ENCODE measurements at regions not wholly inside any gene's neighbourhood (a gene's known extent, or its start where the extent isn't known, plus 50 kb on each side); places are given as distances from the start of the nearest gene placed in this dataset.

DNA sequence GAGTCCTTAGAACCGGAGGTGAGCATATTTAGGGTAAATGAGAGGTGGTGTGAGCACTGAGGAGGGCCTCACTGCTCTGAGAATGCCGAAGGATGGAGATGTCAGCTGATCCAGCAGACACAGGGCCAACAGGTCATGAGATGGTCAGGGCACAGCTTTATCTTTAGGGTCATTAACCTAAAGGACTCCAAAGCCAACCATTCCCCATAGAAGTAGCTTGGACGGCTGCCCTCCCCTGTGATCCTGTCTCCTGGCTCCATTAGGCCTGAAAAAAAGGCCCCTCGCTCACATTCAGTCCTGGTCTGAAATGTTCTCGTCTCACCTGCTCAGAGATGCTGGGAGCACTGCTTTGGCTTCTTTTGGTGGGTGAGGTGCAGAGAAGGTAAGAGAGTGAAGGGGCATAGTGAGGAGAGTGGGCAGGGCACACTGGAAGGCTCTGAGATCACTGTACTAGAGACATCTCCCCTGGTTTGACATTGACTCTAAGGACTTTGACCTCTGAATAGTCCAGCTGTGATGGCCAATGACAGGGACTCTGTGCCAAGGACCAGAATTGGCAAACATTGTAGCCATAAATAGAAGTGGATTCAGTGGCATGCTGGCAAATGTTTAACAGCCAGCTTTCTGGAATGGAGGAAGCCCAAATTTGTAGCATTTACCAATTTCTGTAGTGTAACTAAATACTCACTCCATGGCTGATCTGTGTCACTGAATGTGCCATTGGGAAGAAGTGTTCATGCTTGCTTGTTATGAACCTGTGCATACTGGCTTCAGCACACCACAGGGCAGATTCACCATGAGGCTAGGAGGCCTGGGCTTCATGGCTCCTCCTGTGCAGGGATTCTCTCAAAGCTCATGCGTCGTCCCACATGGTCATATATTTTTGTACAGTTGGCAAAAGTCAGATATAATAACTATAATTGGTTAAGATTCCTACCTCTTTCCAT is 76.2 kb upstream of the MRPS22 start:
- TF ChIP-seq, protein P1, sequence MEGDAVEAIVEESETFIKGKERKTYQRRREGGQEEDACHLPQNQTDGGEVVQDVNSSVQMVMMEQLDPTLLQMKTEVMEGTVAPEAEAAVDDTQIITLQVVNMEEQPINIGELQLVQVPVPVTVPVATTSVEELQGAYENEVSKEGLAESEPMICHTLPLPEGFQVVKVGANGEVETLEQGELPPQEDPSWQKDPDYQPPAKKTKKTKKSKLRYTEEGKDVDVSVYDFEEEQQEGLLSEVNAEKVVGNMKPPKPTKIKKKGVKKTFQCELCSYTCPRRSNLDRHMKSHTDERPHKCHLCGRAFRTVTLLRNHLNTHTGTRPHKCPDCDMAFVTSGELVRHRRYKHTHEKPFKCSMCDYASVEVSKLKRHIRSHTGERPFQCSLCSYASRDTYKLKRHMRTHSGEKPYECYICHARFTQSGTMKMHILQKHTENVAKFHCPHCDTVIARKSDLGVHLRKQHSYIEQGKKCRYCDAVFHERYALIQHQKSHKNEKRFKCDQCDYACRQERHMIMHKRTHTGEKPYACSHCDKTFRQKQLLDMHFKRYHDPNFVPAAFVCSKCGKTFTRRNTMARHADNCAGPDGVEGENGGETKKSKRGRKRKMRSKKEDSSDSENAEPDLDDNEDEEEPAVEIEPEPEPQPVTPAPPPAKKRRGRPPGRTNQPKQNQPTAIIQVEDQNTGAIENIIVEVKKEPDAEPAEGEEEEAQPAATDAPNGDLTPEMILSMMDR (IDR thresholded peaks at IDR 0.05): no peak
- TF ChIP-seq POLR2A (IDR thresholded peaks at IDR 0.05): no peak

Measured in lower leg skin (tissue), 3 donors.